Caco-2 (cell line): ENCODE measurements at regions not wholly inside any gene's neighbourhood (a gene's known extent, or its start where the extent isn't known, plus 50 kb on each side); places are given as distances from the start of the nearest gene placed in this dataset.

ENCODE experiments used
- BruUV-seq: library from RNA; stranded (reverse); fragments of 400-500 nt; replicated peaks from 2 replicates; lab custom pipeline; 2021; lab: Mats Ljungman, UMichigan
- CTCF ChIA-PET: fragments of 300-600 bp; sonication (Branson Sonifier 250); formaldehyde crosslinking; loops from one replicate; lab custom pipeline; 2022; ENCODE audit warnings: antibody characterized with exemption; lab: Charles Lee
- POLR2A ChIA-PET: fragments of 300-600 bp; sonication (Branson Sonifier 250); formaldehyde crosslinking; loops from one replicate; lab custom pipeline; 2022; ENCODE audit warnings: antibody characterized with exemption; lab: Charles Lee
- DNase-seq, 2 experiments: peaks; one replicate each; pipeline versions ENCODE4 v3.0.0 to v3.0.0-alpha.2; 2020 to 2022
- H3K27me3 ChIP-seq: replicated peaks from 2 replicates; pipeline ENCODE4 v1.6.0; 2011; ENCODE audit warnings: low read length; ENCODE audit not compliant: control insufficient read depth, insufficient read depth
- H3K36me3 ChIP-seq: 2 replicates; pipeline ENCODE4 v1.5.1; 2011; ENCODE audit warnings: low read length; ENCODE audit not compliant: control insufficient read depth, insufficient read depth
- H3K4me1 ChIP-seq: fragments of 250-450 bp; sonication (Bioruptor Pico); 2 replicates; pipeline ENCODE4 v1.5.1; 2020; ENCODE audit warnings: mild to moderate bottlenecking
- H3K4me3 ChIP-seq: 2 replicates; pipeline ENCODE4 v1.5.1; 2011; ENCODE audit warnings: low read depth, mild to moderate bottlenecking, control low read depth, low read length
- H3K9me3 ChIP-seq: fragments of 250-450 bp; sonication (Bioruptor Pico); 2 replicates; pipeline ENCODE4 v1.5.1; 2020; ENCODE audit warnings: mild to moderate bottlenecking, moderate library complexity
- H3K27ac Mint-ChIP-seq: one replicate; pipeline ENCODE4 v1.8.0; 2022; ENCODE audit warnings: mixed read lengths; ENCODE audit not compliant: unreplicated experiment
- H3K27me3 Mint-ChIP-seq: one replicate; pipeline ENCODE4 v1.8.0; 2022; ENCODE audit warnings: mixed read lengths; ENCODE audit not compliant: insufficient read depth, unreplicated experiment
- H3K36me3 Mint-ChIP-seq: one replicate; pipeline ENCODE4 v1.8.0; 2022; ENCODE audit warnings: mild to moderate bottlenecking, mixed read lengths; ENCODE audit not compliant: insufficient read depth, unreplicated experiment
- H3K4me1 Mint-ChIP-seq: one replicate; pipeline ENCODE4 v1.8.0; 2022; ENCODE audit warnings: low read depth, mixed read lengths; ENCODE audit not compliant: unreplicated experiment
- H3K4me3 Mint-ChIP-seq: one replicate; pipeline ENCODE4 v1.8.0; 2022; ENCODE audit warnings: mild to moderate bottlenecking, moderate library complexity, mixed read lengths; ENCODE audit not compliant: unreplicated experiment
- H3K9me3 Mint-ChIP-seq: one replicate; pipeline ENCODE4 v1.8.0; 2022; ENCODE audit warnings: mixed read lengths; ENCODE audit not compliant: unreplicated experiment
- CTCF ChIP-seq, 2 experiments: fragments of 200-600 bp in 1 of 2; IDR thresholded peaks; 1 replicate in 1 of 2; 2 replicates in 1 of 2; pipeline versions ENCODE4 v1.5.1 to v1.8.0; 2011 to 2022; ENCODE audit warnings: antibody characterized with exemption in 1 of 2, control low read depth in 1 of 2, inconsistent platforms in 1 of 2, low read depth in 1 of 2, low read length in 1 of 2, mild to moderate bottlenecking in 1 of 2, moderate library complexity in 1 of 2; ENCODE audit not compliant: insufficient read depth in 1 of 2, severe bottlenecking in 1 of 2, unreplicated experiment in 1 of 2
- intact Hi-C: fragments of 100-400 bp; cut with micrococcal nuclease; formaldehyde crosslinking; loops from one replicate; pipeline ENCODE4 v1.10.0; 2022; ENCODE audit not compliant: unreplicated experiment

GRCh38 chr21:35150562-35151226 is 101.6 kb upstream of the RUNX1 start:
- Histone ChIP-seq H3K9me3 (no peaks in the 10 kb centered on the region), H3K4me1 (no peaks in the 10 kb centered on the region), H3K27me3 (no peaks in the 10 kb centered on the region), H3K36me3 (no peaks in the 10 kb centered on the region), H3K4me3 (no peak overlapping the region)
- Mint-ChIP-seq H3K4me1 (peaks cover 5% of the 10 kb centered on the region), H3K4me3 (no peak overlapping the region), H3K36me3 (no peaks in the 10 kb centered on the region), H3K27me3 (no peaks in the 10 kb centered on the region), H3K9me3 (peaks cover 10% of the 10 kb centered on the region), H3K27ac (no peak overlapping the region)
- intact Hi-C loops: no loop called here
- ChIA-PET POLR2A (no interaction called here), CTCF (no interaction called here)
- no peak for DNase-seq
- TF ChIP-seq CTCF (IDR thresholded peaks at IDR 0.05; ENCODE audit: insufficient read depth in 1 of 2, low read depth in 1 of 2, low read length in 1 of 2, severe bottlenecking in 1 of 2, unreplicated experiment in 1 of 2): no peak
- BruUV-seq: no TSS peak

GRCh38 chr21:35149698-35150097 is 100.6 kb upstream of the RUNX1 start:
- no TSS peak for BruUV-seq
- Mint-ChIP-seq H3K4me3 (no peak overlapping the region), H3K36me3 (no peaks in the 10 kb centered on the region), H3K4me1 (peaks cover under 1% of the 10 kb centered on the region), H3K9me3 (peaks cover 10% of the 10 kb centered on the region), H3K27me3 (no peaks in the 10 kb centered on the region), H3K27ac (no peak overlapping the region)
- ChIA-PET POLR2A (no interaction called here), CTCF (no interaction called here)
- no peak for DNase-seq
- no peak for TF ChIP-seq CTCF (IDR thresholded peaks at IDR 0.05; ENCODE audit: insufficient read depth in 1 of 2, low read depth in 1 of 2, low read length in 1 of 2, severe bottlenecking in 1 of 2, unreplicated experiment in 1 of 2)
- no peak overlapping the region for H3K4me3 ChIP-seq
- no peaks in the 10 kb centered on the region for H3K4me1 ChIP-seq
- H3K27me3 ChIP-seq: no peaks in the 10 kb centered on the region
- no peaks in the 10 kb centered on the region for H3K9me3 ChIP-seq
- no peaks in the 10 kb centered on the region for H3K36me3 ChIP-seq
- intact Hi-C loops: no loop called here

GRCh38 chr21:35147439-35147838 is 98.3 kb upstream of the RUNX1 start:
- no peak overlapping the region for H3K27ac Mint-ChIP-seq
- H3K4me3 Mint-ChIP-seq: no peak overlapping the region
- H3K36me3 Mint-ChIP-seq: no peaks in the 10 kb centered on the region
- no peaks in the 10 kb centered on the region for H3K4me1 Mint-ChIP-seq
- DNase-seq: no peak
- TF ChIP-seq CTCF (IDR thresholded peaks at IDR 0.05; ENCODE audit: insufficient read depth in 1 of 2, low read depth in 1 of 2, low read length in 1 of 2, severe bottlenecking in 1 of 2, unreplicated experiment in 1 of 2): no peak
- ChIA-PET CTCF (no interaction called here), POLR2A (no interaction called here)
- BruUV-seq: no TSS peak
- H3K4me1 ChIP-seq: no peaks in the 10 kb centered on the region
- no peaks in the 10 kb centered on the region for H3K36me3 ChIP-seq
- H3K27me3 ChIP-seq: no peaks in the 10 kb centered on the region
- no peaks in the 10 kb centered on the region for H3K9me3 ChIP-seq
- no peaks in the 10 kb centered on the region for H3K27me3 Mint-ChIP-seq
- intact Hi-C loops: no loop called here
- H3K9me3 Mint-ChIP-seq: peaks cover 10% of the 10 kb centered on the region
- no peak overlapping the region for H3K4me3 ChIP-seq
